KBM-7 (cell line): ENCODE measurements at regions not wholly inside any gene's neighbourhood (a gene's known extent, or its start where the extent isn't known, plus 50 kb on each side); places are given as distances from the start of the nearest gene placed in this dataset.

ENCODE experiments used
- DNase-seq: peaks from one replicate; pipeline ENCODE4 v3.0.0-alpha.2; 2015
- in situ Hi-C: fragments of 300-500 bp; cut with MboI; formaldehyde crosslinking; loops from 2 replicates; pipeline ENCODE4 v1.14.3; 2020; ENCODE audit warnings: low sequenced_read_pairs, low pct_unique_long_range_greater_than_20kb, mixed read lengths

- in situ Hi-C loops, result no loop called here
- no peak for DNase-seq
Observed at GRCh38 chr2:64376926-64377325, 77.0 kb upstream of the LGALSL start.

GRCh38 chr2:64379186-64379585 is 74.8 kb upstream of the LGALSL start:
- in situ Hi-C loops, result no loop called here
- no peak for DNase-seq

- in situ Hi-C loops, result no loop called here
- DNase-seq, result no peak
Observed at GRCh38 chr2:64380853-64381527, 73.0 kb upstream of the LGALSL start.

- in situ Hi-C loops, result no loop called here
- no peak for DNase-seq
Observed at GRCh38 chr2:64383016-64383591, 70.9 kb upstream of the LGALSL start.

GRCh38 chr2:64383881-64384280 is 70.1 kb upstream of the LGALSL start:
- no peak for DNase-seq

GRCh38 chr2:64386676-64387075 is 67.3 kb upstream of the LGALSL start:
- in situ Hi-C loops, result no loop called here
- DNase-seq, result no peak

More at GRCh38 chr2:64383881-64384280, 70.1 kb upstream of the LGALSL start:
- in situ Hi-C loops, result no loop called here

GRCh38 chr2:64390586-64390985 is 63.4 kb upstream of the LGALSL start:
- in situ Hi-C loops, result no loop called here
- no peak for DNase-seq

- DNase-seq, result no peak
- in situ Hi-C loops, result no loop called here
Observed at GRCh38 chr2:64391424-64391823, 62.5 kb upstream of the LGALSL start.

- no peak for DNase-seq
- in situ Hi-C loops, result no loop called here
Observed at GRCh38 chr2:64391940-64392339, 62.0 kb upstream of the LGALSL start.

GRCh38 chr2:64392529-64392928 is 61.4 kb upstream of the LGALSL start:
- no peak for DNase-seq
- in situ Hi-C loops, result no loop called here

- DNase-seq, result no peak
- in situ Hi-C loops, result no loop called here
Observed at GRCh38 chr2:64393383-64394010, 60.5 kb upstream of the LGALSL start.

- in situ Hi-C loops, result no loop called here
- no peak for DNase-seq
Observed at GRCh38 chr2:64394153-64394552, 59.8 kb upstream of the LGALSL start.

GRCh38 chr2:64396001-64396400 is 58.0 kb upstream of the LGALSL start:
- no peak for DNase-seq
- in situ Hi-C loops, result no loop called here

GRCh38 chr2:64396551-64396950 is 57.4 kb upstream of the LGALSL start:
- DNase-seq, result no peak
- in situ Hi-C loops, result no loop called here

GRCh38 chr2:64398516-64399129 is 55.3 kb upstream of the LGALSL start:
- DNase-seq, result no peak
- in situ Hi-C loops, result no loop called here

GRCh38 chr2:64399521-64399920 is 54.4 kb upstream of the LGALSL start:
- in situ Hi-C loops, result no loop called here
- no peak for DNase-seq

- in situ Hi-C loops, result no loop called here
Observed at GRCh38 chr2:64400105-64400728, 53.7 kb upstream of the LGALSL start.

GRCh38 chr2:64400733-64401528 is 53.0 kb upstream of the LGALSL start:
- DNase-seq, result no peak

More at GRCh38 chr2:64400105-64400728, 53.7 kb upstream of the LGALSL start:
- no peak for DNase-seq

GRCh38 chr2:64401529-64401880 is 52.5 kb upstream of the LGALSL start:
- in situ Hi-C loops, result no loop called here
- DNase-seq, result no peak

More at GRCh38 chr2:64400733-64401528, 53.0 kb upstream of the LGALSL start:
- in situ Hi-C loops, result no loop called here
